Gastrocnemius medialis (tissue), 4 donors: ENCODE measurements at regions not wholly inside any gene's neighbourhood (a gene's known extent, or its start where the extent isn't known, plus 50 kb on each side); places are given as distances from the start of the nearest gene placed in this dataset.

ENCODE experiments used
- POLR2A ChIP-seq, 2 donors: fragments of 450-650 bp; IDR thresholded peaks; one replicate each; pipeline ENCODE4 v1.6.1; 2017; ENCODE audit warnings: antibody characterized with exemption in 2 of 2, mild to moderate bottlenecking in 2 of 2, moderate library complexity in 2 of 2
- TF ChIP-seq, protein P1 (sequence below), 5 experiments: fragments of 450-650 bp in 3 of 5; fragments of 200-600 bp in 2 of 5; sonication (generic) in 2 of 5; IDR thresholded peaks in 4 of 5; conservative IDR thresholded peaks in 1 of 5; 1 replicate in 4 of 5; 2 replicates in 1 of 5; pipeline ENCODE4 v1.5.1; 2016 to 2019; ENCODE audit warnings: antibody characterized with exemption in 5 of 5, mild to moderate bottlenecking in 3 of 5, moderate library complexity in 3 of 5

GRCh38 chr1:188867614-188868013 lies 1610.0 kb downstream of the BRINP3 start:
- TF ChIP-seq, protein P1, sequence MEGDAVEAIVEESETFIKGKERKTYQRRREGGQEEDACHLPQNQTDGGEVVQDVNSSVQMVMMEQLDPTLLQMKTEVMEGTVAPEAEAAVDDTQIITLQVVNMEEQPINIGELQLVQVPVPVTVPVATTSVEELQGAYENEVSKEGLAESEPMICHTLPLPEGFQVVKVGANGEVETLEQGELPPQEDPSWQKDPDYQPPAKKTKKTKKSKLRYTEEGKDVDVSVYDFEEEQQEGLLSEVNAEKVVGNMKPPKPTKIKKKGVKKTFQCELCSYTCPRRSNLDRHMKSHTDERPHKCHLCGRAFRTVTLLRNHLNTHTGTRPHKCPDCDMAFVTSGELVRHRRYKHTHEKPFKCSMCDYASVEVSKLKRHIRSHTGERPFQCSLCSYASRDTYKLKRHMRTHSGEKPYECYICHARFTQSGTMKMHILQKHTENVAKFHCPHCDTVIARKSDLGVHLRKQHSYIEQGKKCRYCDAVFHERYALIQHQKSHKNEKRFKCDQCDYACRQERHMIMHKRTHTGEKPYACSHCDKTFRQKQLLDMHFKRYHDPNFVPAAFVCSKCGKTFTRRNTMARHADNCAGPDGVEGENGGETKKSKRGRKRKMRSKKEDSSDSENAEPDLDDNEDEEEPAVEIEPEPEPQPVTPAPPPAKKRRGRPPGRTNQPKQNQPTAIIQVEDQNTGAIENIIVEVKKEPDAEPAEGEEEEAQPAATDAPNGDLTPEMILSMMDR (IDR thresholded peaks at IDR 0.05 in 4 of 5, conservative IDR thresholded peaks at IDR 0.05 in 1 of 5), result no peak
- no peak for TF ChIP-seq POLR2A (IDR thresholded peaks at IDR 0.05)
